ENCODE measurements at regions not wholly inside any gene's neighbourhood (a gene's known extent, or its start where the extent isn't known, plus 50 kb on each side); places are given as distances from the start of the nearest gene placed in this dataset.
"Not testable (repeated sequence)": the region's sequence is repeated elsewhere in the genome, so short reads cannot be mapped to it uniquely, and the experiment has no call there.

- no peak for DNase-seq (ENCODE audit: low spot score)
Observed at GRCh38 chr21:39000496-39000895, 182.8 kb downstream of the PSMG1 start.

GRCh38 chr21:38999161-38999560, 184.1 kb downstream of the PSMG1 start:
- no peak for DNase-seq (ENCODE audit: low spot score)

GRCh38 chr21:38998281-38998680, 185.0 kb downstream of the PSMG1 start:
- not testable (repeated sequence) for DNase-seq (ENCODE audit: low spot score)

GRCh38 chr21:38997843-38998175, 185.4 kb downstream of the PSMG1 start:
- DNase-seq (ENCODE audit: low spot score), result not testable (repeated sequence)

GRCh38 chr21:38997051-38997842, 186.0 kb downstream of the PSMG1 start:
- no peak for DNase-seq (ENCODE audit: low spot score)

GRCh38 chr21:38996355-38996754, 186.9 kb downstream of the PSMG1 start:
- DNase-seq (ENCODE audit: low spot score), result no peak

- no peak for DNase-seq (ENCODE audit: low spot score)
Observed at GRCh38 chr21:38995731-38996130, 187.5 kb downstream of the PSMG1 start.

GRCh38 chr21:38995071-38995669, 188.1 kb downstream of the PSMG1 start:
- DNase-seq (ENCODE audit: low spot score), result no peak

GRCh38 chr21:38994042-38994441, 188.3 kb downstream of the ETS2 start:
- DNase-seq (ENCODE audit: low spot score), result no peak

GRCh38 chr21:38993561-38993960, 187.8 kb downstream of the ETS2 start:
- no peak for DNase-seq (ENCODE audit: low spot score)

- no peak for DNase-seq (ENCODE audit: low spot score)
Observed at GRCh38 chr21:38992737-38993136, 187.0 kb downstream of the ETS2 start.

- no peak for DNase-seq (ENCODE audit: low spot score)
Observed at GRCh38 chr21:38990424-38990794, 184.7 kb downstream of the ETS2 start.

GRCh38 chr21:38989745-38990423, 184.2 kb downstream of the ETS2 start:
- no peak for DNase-seq (ENCODE audit: low spot score)

- DNase-seq (ENCODE audit: low spot score), result no peak
Observed at GRCh38 chr21:38989379-38989744, 183.6 kb downstream of the ETS2 start.

- no peak for DNase-seq (ENCODE audit: low spot score)
Observed at GRCh38 chr21:38988509-38989378, 183.0 kb downstream of the ETS2 start.

GRCh38 chr21:38987633-38988508, 182.1 kb downstream of the ETS2 start:
- DNase-seq (ENCODE audit: low spot score), result no peak

GRCh38 chr21:38986806-38987632, 181.3 kb downstream of the ETS2 start:
- DNase-seq (ENCODE audit: low spot score), result no peak

- no peak for DNase-seq (ENCODE audit: low spot score)
Observed at GRCh38 chr21:38986406-38986805, 180.7 kb downstream of the ETS2 start.

GRCh38 chr21:38985568-38986378, 180.0 kb downstream of the ETS2 start:
- no peak for DNase-seq (ENCODE audit: low spot score)

All from HuH-7.5 (cell line).